T-helper 2 cell treated with Interferon-gamma antibody and Interleukin-4, amounts not matched to agents 100 ng/mL and 5 ng/mL, for 36 hours (primary cell): ENCODE measurements at regions not wholly inside any gene's neighbourhood (a gene's known extent, or its start where the extent isn't known, plus 50 kb on each side); places are given as distances from the start of the nearest gene placed in this dataset.
"Not testable (repeated sequence)": the region's sequence is repeated elsewhere in the genome, so short reads cannot be mapped to it uniquely, and the experiment has no call there.

Experiments
- intact Hi-C: fragments of 100-400 bp; cut with micrococcal nuclease; formaldehyde crosslinking; loops from one replicate; pipeline ENCODE4 v1.15.1; 2023

- intact Hi-C loops = no loop called here
Measured at GRCh38 chr3:70646635-70647034, 334.2 kb upstream of the MDFIC2 start.

GRCh38 chr3:70640481-70640880, 328.0 kb upstream of the MDFIC2 start:
- intact Hi-C loops = no loop called here

DNA sequence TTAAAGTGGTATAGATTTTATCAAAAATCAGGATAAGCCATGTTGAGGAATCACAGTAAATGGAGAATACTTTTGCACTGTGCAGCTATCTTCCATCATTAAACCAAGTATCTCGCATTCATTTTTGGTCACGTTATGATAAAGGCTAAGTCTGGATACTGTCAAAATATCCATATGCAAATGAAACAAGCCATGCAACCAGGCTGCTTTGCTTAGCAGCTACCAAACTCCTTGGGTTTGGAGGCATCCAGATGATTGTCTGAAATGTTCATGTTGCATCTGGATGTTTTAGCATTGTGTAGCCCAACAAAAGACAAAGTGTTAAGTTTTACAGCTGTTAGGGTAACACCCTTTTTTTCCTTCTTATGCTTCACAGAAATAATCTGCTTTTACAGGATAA, 322.9 kb upstream of the MDFIC2 start:
- intact Hi-C loops = no loop called here

DNA sequence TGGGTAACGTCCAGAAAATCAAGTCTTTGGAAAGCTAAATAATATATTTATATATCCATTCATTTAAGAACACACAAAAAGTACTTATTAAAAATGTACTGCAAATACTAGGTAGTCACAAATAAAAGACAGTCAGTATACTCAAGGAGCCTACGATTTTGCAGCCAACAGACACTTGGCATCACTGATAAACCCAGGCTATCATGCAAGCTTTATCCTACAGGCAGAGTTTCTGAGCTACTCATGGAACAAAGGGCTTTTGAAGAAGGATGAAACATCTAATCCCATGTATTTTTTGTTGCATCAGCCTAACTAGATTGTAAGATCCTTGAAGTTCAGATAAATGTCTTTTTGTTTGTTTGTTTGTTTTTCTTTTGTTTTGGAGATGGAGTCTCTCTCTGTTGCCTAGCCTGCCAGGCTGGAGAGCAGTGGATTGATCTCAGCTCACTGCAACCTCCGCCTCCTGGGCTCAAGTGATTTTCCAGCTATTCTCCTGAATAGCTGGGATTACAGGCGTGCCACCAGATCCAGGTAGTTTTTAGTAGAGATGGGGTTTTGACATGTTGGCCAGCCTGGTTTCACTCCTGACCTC, 319.4 kb upstream of the MDFIC2 start:
- intact Hi-C loops = no loop called here

GRCh38 chr3:70621451-70621850, 309.0 kb upstream of the MDFIC2 start:
- intact Hi-C loops = no loop called here

- intact Hi-C loops = no loop called here
Measured at GRCh38 chr3:70620956-70621355, 308.5 kb upstream of the MDFIC2 start.

- intact Hi-C loops = no loop called here
Measured at GRCh38 chr3:70620367-70620766, 307.9 kb upstream of the MDFIC2 start.

- intact Hi-C loops = no loop called here
Measured at GRCh38 chr3:70618151-70618550, 305.7 kb upstream of the MDFIC2 start.

- intact Hi-C loops = not testable (repeated sequence)
Measured at GRCh38 chr3:70617349-70617748, 304.9 kb upstream of the MDFIC2 start.

DNA sequence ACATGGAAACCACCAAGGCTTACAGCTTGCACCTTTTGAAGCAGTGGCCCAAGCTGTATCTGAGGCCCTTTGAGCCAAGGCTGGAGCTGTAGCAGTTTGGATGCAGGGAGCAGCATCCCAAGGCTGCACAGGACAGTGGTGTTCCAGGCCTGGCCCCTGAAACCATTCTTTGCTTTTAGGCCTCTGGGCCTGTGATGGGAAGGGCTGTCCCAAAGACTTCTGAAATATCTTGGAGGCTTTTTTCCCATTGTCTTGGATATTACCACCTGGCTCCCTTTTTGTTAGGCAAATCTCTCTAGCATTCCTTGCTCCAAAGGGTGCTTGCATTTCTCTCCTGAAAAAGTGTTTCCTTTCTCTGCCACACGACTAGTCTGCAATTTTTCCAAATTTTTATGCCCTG, 302.8 kb upstream of the MDFIC2 start:
- intact Hi-C loops = no loop called here

- intact Hi-C loops = no loop called here
Measured at GRCh38 chr3:70614111-70614510, 301.7 kb upstream of the MDFIC2 start.

DNA sequence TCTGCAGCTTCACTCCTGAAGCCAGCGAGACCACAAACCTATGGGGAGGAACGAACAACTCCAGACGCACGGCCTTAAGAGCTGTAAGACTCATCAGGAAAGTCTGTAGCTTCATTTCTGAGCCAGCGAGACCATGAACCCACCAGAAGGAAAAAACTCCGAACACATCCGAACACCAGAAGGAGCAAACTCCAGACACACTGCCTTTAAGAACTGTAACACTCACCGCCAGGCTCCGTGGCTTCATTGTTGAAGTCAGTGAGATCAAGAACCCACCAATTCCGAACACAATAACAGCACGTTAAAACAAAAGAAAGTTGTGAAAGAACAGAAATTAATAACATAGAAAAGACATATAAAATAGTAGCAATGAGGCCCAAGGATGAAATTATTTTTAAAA, 300.5 kb upstream of the MDFIC2 start:
- intact Hi-C loops = no loop called here

- intact Hi-C loops = not testable (repeated sequence)
Measured at GRCh38 chr3:70611667-70612277, 299.3 kb upstream of the MDFIC2 start.

DNA sequence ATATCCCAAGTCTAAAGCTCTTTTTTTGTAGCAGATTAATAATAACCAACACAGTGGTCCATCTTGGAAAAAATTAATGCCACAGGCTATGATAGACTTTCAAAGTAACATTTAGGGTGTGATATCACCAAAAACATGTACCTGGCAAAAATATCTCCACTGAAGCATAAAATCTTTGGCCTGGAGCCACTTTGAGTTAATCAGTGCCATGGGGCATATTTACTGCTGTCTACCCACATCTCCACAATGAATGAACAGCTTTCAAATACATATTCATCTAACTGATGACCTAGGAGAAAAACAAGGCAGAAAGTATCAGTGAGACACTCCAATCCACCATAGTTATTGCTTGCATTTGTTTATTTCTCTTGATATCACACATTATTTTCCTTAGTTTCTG, 296.0 kb upstream of the MDFIC2 start:
- intact Hi-C loops = no loop called here

DNA sequence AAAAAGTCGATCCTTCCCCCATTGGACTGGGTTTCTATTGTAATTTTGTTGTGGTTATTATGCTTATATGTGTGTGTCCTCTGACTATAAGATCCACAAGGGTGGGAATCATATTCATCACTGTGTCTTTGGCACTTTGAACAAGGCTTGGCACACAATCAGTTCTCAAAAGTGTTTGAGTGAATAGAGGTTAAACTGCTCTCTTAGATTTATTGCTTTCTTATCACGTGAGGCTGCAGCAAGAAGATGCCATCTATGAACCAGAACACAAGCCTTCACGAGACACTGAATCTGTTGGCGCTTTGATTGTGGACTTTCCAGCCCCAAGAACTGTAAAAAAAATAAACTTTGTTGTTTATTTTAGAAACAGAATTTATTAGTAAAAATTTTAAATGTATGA, 295.0 kb upstream of the MDFIC2 start:
- intact Hi-C loops = no loop called here

GRCh38 chr3:70606018-70606417, 293.6 kb upstream of the MDFIC2 start:
- intact Hi-C loops = no loop called here

DNA sequence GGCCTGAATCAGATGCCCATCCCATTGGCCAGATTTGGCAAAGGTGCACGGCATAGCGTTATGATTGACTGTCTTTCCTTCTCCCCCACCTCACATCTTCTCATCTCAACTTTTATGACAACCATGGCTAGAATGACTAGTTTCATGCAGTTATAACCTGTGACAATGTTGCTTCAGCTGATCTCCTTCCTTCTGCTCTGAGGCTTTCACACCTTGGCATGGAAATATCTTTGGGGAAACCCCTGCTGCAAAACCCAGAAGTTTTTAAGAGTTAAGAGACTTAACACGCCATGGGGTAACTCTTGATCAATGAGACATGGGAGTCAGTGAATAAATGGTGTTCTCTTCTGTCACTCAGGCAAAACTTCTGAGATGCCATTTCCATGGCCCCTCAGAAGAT, 290.7 kb upstream of the MDFIC2 start:
- intact Hi-C loops = no loop called here

- intact Hi-C loops = no loop called here
Measured at GRCh38 chr3:70597312-70597711, 284.9 kb upstream of the MDFIC2 start.

DNA sequence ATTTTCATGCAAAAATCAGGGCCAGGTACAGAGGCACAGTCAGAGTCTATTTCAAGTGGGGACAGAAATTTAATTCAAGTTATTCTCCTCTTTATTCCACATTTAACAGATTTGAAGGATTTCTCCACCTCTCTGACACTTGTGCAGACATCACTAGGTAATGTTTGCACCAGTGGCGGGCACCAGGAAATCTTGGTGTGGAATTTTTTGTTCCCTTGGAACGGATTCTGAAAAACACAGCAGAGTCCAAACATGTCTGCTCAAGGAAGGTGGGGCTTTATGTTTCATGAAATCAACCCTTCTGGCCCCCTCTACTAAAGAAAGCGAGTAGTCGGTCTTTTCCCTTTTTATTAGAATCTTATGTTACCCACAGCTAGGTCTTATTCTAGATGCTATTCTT, 271.2 kb upstream of the MDFIC2 start:
- intact Hi-C loops = no loop called here

DNA sequence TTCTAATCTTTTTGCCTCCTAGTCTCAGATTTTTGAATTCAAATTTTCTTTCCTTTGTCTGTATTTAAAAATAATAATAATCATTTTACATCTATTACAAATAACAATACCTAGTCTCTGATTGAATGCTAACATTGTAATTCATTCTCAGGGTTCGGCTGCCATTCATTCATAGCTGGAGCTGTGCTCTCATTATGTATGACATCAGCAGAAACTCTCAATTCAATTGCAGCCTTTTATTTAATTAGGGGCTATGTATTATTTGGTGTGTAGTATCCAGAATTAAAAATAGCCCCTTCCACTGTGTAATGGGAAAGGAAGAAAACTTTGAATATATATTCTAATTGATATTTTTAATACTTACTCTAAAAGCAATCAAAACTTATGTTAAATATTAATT, 270.4 kb upstream of the MDFIC2 start:
- intact Hi-C loops = no loop called here

GRCh38 chr3:70580021-70580420, 267.6 kb upstream of the MDFIC2 start:
- intact Hi-C loops = no loop called here

GRCh38 chr3:70571696-70572095, 259.3 kb upstream of the MDFIC2 start:
- intact Hi-C loops = no loop called here

DNA sequence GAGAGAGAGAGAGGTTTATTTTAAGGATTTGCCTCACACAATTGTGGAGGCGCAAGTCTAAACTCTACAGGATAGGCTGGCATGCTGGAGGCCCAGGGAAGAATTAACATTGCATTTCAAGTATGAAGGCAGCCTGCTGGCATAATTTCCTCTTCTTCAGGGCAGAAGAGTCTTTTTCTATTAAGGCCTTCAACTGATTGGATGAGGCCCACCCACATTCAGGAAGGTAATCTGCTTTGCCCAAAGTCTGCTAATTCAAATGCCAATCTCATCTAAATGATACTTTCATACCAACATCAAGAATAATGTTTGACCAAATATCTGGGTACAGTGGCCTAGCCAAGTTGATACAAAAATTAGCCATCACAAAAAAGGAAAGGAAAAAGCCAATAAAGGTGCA, 258.1 kb upstream of the MDFIC2 start:
- intact Hi-C loops = no loop called here

GRCh38 chr3:70568626-70569025, 256.2 kb upstream of the MDFIC2 start:
- intact Hi-C loops = no loop called here
